Thoracic aorta (tissue), 2 donors: ENCODE measurements at regions not wholly inside any gene's neighbourhood (a gene's known extent, or its start where the extent isn't known, plus 50 kb on each side); places are given as distances from the start of the nearest gene placed in this dataset.

Experiments used
- ATAC-seq: fragments of 150-250 bp; one replicate; pipeline ENCODE4 v1.8.0; 2017; ENCODE audit warnings: low read depth; ENCODE audit not compliant: insufficient number of reproducible peaks, low FRiP score
- DNase-seq: peaks from one replicate; pipeline ENCODE4 v3.0.0-alpha.2; 2020; ENCODE audit warnings: low spot score
- H3K27ac ChIP-seq, 2 donors: fragments of 200-600 bp; sonication (generic); 1 replicate in 1 of 2; 2 replicates in 1 of 2; pipeline ENCODE4 v1.5.1; 2016; ENCODE audit warnings: mild to moderate bottlenecking in 2 of 2, moderate library complexity in 2 of 2
- H3K27me3 ChIP-seq: fragments of 200-600 bp; sonication (generic); replicated peaks from 2 replicates; pipeline ENCODE4 v1.6.0; 2016; ENCODE audit warnings: mild to moderate bottlenecking; ENCODE audit not compliant: insufficient read depth
- H3K36me3 ChIP-seq: fragments of 200-600 bp; sonication (generic); one replicate; pipeline ENCODE4 v1.5.1; 2016
- H3K4me1 ChIP-seq, 2 donors: fragments of 200-600 bp; sonication (generic); 1 replicate in 1 of 2; 2 replicates in 1 of 2; pipeline versions ENCODE4 v1.5.1 to v1.6.0; 2016; ENCODE audit warnings: low read depth in 2 of 2, mild to moderate bottlenecking in 1 of 2; ENCODE audit not compliant: control insufficient read depth in 1 of 2
- H3K4me3 ChIP-seq: fragments of 200-600 bp; sonication (generic); 2 replicates; pipeline ENCODE4 v1.5.1; 2016; ENCODE audit warnings: mild to moderate bottlenecking
- H3K9me3 ChIP-seq: fragments of 200-600 bp; sonication (generic); 2 replicates; pipeline ENCODE4 v1.5.1; 2016
- CTCF ChIP-seq: fragments of 200-600 bp; sonication (generic); IDR thresholded peaks from one replicate; pipeline ENCODE4 v1.5.1; 2019; ENCODE audit warnings: antibody characterized with exemption

- Histone ChIP-seq H3K9me3 (no peaks in the 10 kb centered on the region), H3K4me1 (peaks cover 11 to 22% of the 10 kb centered on the region in 2 donors), H3K36me3 (no peaks in the 10 kb centered on the region), H3K4me3 (no peak overlapping the region), H3K27me3 (no peaks in the 10 kb centered on the region), H3K27ac (no peak overlapping the region)
- ATAC-seq (no peak), DNase-seq (no peak)
- no peak for TF ChIP-seq CTCF
Measured at GRCh38 chr10:69741252-69741651, 60.5 kb upstream of the COL13A1 start.

GRCh38 chr10:69741671-69742355, 59.9 kb upstream of the COL13A1 start:
- no peaks in the 10 kb centered on the region for H3K27me3 ChIP-seq
- ATAC-seq (no peak), DNase-seq (no peak)
- TF ChIP-seq CTCF, result no peak
- peaks cover 9 to 21% of the 10 kb centered on the region in 2 donors for H3K4me1 ChIP-seq
- no peak overlapping the region for H3K27ac ChIP-seq
- H3K4me3 ChIP-seq, result no peak overlapping the region
- H3K9me3 ChIP-seq, result no peaks in the 10 kb centered on the region
- H3K36me3 ChIP-seq, result no peaks in the 10 kb centered on the region

GRCh38 chr10:69742356-69742695, 59.4 kb upstream of the COL13A1 start:
- Histone ChIP-seq H3K36me3 (no peaks in the 10 kb centered on the region), H3K27ac (no peak overlapping the region), H3K9me3 (no peaks in the 10 kb centered on the region), H3K4me3 (no peak overlapping the region), H3K4me1 (peaks cover 7 to 21% of the 10 kb centered on the region in 2 donors), H3K27me3 (no peaks in the 10 kb centered on the region)
- DNase-seq, result no peak
- no peak for ATAC-seq
- TF ChIP-seq CTCF, result no peak

GRCh38 chr10:69742928-69743602, 58.6 kb upstream of the COL13A1 start:
- Histone ChIP-seq H3K4me3 (no peak overlapping the region), H3K27ac (no peak overlapping the region), H3K36me3 (no peaks in the 10 kb centered on the region), H3K27me3 (no peaks in the 10 kb centered on the region), H3K4me1 (peaks cover 4 to 21% of the 10 kb centered on the region in 2 donors), H3K9me3 (no peaks in the 10 kb centered on the region)
- ATAC-seq (no peak), DNase-seq (no peak)
- TF ChIP-seq CTCF, result peak; percentile 24

- TF ChIP-seq CTCF, result no peak
- peaks cover 8 to 28% of the 10 kb centered on the region in 2 donors for H3K4me1 ChIP-seq
- no peaks in the 10 kb centered on the region for H3K9me3 ChIP-seq
- no peak overlapping the region for H3K4me3 ChIP-seq
- H3K27ac ChIP-seq, result no peak overlapping the region
- DNase-seq (no peak), ATAC-seq (no peak)
- H3K36me3 ChIP-seq, result no peaks in the 10 kb centered on the region
- no peaks in the 10 kb centered on the region for H3K27me3 ChIP-seq
Measured at GRCh38 chr10:69744971-69745370, 56.7 kb upstream of the COL13A1 start.
